MM.1S (cell line): ENCODE measurements at regions not wholly inside any gene's neighbourhood (a gene's known extent, or its start where the extent isn't known, plus 50 kb on each side); places are given as distances from the start of the nearest gene placed in this dataset.

Experiments used
- EZH2 ChIP-seq: fragments of 300-600 bp; sonication (generic); optimal IDR thresholded peaks from 2 replicates; pipeline ENCODE3; 2017; ENCODE audit warnings: low read depth, mild to moderate bottlenecking, antibody characterized with exemption, low read length, mixed read lengths
- TF ChIP-seq, protein P1 (sequence below): fragments of 300-600 bp; sonication (generic); IDR thresholded peaks from 2 replicates; pipeline ENCODE4 v1.5.1; 2016; ENCODE audit warnings: antibody characterized with exemption, low read length, mixed read lengths

DNA sequence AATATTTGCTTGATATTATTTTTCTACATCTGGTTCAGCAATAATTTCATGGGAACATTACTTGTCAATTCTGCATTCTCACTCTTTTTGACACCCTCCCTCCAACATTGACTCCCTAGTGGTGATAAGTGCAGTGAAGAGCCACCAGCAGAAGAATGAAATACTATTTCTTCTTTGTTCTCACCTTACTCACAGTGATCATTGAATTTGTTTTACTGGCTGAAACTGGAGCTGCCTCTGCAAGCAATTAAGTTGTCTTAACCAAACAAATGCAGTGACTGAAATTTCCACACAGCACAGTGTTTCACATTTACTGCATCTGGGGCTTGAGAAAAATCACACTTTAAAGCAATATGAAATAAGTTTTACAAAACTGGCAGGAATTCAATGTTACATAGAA lies 189.8 kb downstream of the JRKL start:
- TF ChIP-seq, protein P1, sequence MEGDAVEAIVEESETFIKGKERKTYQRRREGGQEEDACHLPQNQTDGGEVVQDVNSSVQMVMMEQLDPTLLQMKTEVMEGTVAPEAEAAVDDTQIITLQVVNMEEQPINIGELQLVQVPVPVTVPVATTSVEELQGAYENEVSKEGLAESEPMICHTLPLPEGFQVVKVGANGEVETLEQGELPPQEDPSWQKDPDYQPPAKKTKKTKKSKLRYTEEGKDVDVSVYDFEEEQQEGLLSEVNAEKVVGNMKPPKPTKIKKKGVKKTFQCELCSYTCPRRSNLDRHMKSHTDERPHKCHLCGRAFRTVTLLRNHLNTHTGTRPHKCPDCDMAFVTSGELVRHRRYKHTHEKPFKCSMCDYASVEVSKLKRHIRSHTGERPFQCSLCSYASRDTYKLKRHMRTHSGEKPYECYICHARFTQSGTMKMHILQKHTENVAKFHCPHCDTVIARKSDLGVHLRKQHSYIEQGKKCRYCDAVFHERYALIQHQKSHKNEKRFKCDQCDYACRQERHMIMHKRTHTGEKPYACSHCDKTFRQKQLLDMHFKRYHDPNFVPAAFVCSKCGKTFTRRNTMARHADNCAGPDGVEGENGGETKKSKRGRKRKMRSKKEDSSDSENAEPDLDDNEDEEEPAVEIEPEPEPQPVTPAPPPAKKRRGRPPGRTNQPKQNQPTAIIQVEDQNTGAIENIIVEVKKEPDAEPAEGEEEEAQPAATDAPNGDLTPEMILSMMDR, result no peak
- TF ChIP-seq EZH2, result no peak
